HCT116 (cell line): ENCODE measurements at regions not wholly inside any gene's neighbourhood (a gene's known extent, or its start where the extent isn't known, plus 50 kb on each side); places are given as distances from the start of the nearest gene placed in this dataset.

ENCODE experiments used
- ATAC-seq: fragments of 200-7000 bp; cut with Tn5 transposase; 2 replicates; pipeline ENCODE4 v1.9.1; 2020; ENCODE audit warnings: mild to moderate bottlenecking, moderate library complexity
- BruUV-seq: library from RNA; stranded (reverse); fragments of 400-500 nt; replicated peaks from 2 replicates; lab custom pipeline; 2021; lab: Mats Ljungman, UMichigan
- CTCF ChIA-PET: fragments of 300-600 bp; sonication (Branson Sonifier 250); formaldehyde crosslinking; loops from one replicate; lab custom pipeline; 2021; ENCODE audit warnings: antibody characterized with exemption; lab: Charles Lee
- POLR2A ChIA-PET: fragments of 300-600, 350-600 bp; sonication (Branson Sonifier 250); formaldehyde crosslinking; loops from one replicate; lab custom pipeline; 2021; ENCODE audit warnings: antibody characterized with exemption; lab: Charles Lee
- RAD21 ChIA-PET, 2 experiments: fragments of 300-600 bp; sonication (Branson Sonifier 250); formaldehyde crosslinking; loops; one replicate each; lab custom pipeline; 2023; ENCODE audit warnings: low total read pairs in 2 of 2; ENCODE audit not compliant: uncharacterized antibody in 2 of 2, unreplicated experiment in 2 of 2, low non-redundant PET in 1 of 2; lab: Charles Lee
- DNase-seq: peaks from one replicate; pipeline ENCODE4 v3.0.0-alpha.2; 2010; ENCODE audit warnings: low read depth, low spot score
- H2AFZ ChIP-seq: fragments of 200-600 bp; shearing (Covaris generic), sonication (generic); 2 replicates; pipeline ENCODE4 v1.6.1; 2017; ENCODE audit warnings: low read depth, mixed run types, mixed read lengths, antibody characterized with exemption, low read length; ENCODE audit not compliant: poor library complexity, severe bottlenecking
- H3K27ac ChIP-seq: 2 replicates; pipeline ENCODE4 v1.5.1; 2012; ENCODE audit warnings: low read depth, low read length
- H3K27me3 ChIP-seq: fragments of 200-600 bp; sonication (generic); 2 replicates; pipeline ENCODE4 v1.6.1; 2016; ENCODE audit warnings: mixed run types, low read length, mixed read lengths; ENCODE audit not compliant: insufficient read depth
- H3K36me3 ChIP-seq, 2 experiments: fragments of 200-500 bp in 1 of 2; fragments of 200-600 bp in 1 of 2; sonication (Bioruptor generic) in 1 of 2; sonication (generic) in 1 of 2; 2 replicates each; pipeline versions ENCODE4 v1.5.1 to v1.6.1; 2014 to 2016; ENCODE audit warnings: low read length in 2 of 2, inconsistent platforms in 1 of 2, mixed read lengths in 1 of 2, mixed run types in 1 of 2; ENCODE audit not compliant: insufficient read depth in 2 of 2, control insufficient read depth in 1 of 2
- H3K4me1 ChIP-seq, 2 experiments: fragments of 200-600 bp in 1 of 2; sonication (generic) in 1 of 2; 2 replicates each; pipeline versions ENCODE4 v1.5.1 to v1.6.1; 2012 to 2017; ENCODE audit warnings: low read length in 2 of 2, inconsistent platforms in 1 of 2, mild to moderate bottlenecking in 1 of 2, mixed read lengths in 1 of 2, mixed run types in 1 of 2, moderate library complexity in 1 of 2; ENCODE audit not compliant: insufficient read depth in 2 of 2, control insufficient read depth in 1 of 2
- H3K4me2 ChIP-seq: fragments of 200-600 bp; sonication (generic); 2 replicates; pipeline ENCODE4 v1.6.1; 2017; ENCODE audit warnings: mixed run types, low read length, mixed read lengths
- H3K4me3 ChIP-seq, 2 experiments: fragments of 200-600 bp in 1 of 2; sonication (generic) in 1 of 2; replicated peaks in 1 of 2; 2 replicates each; pipeline ENCODE4 v1.5.1; 2011 to 2016; ENCODE audit warnings: low read length in 2 of 2, control low read depth in 1 of 2, low read depth in 1 of 2, mild to moderate bottlenecking in 1 of 2, mixed read lengths in 1 of 2, mixed run types in 1 of 2
- H3K79me2 ChIP-seq: fragments of 200-600 bp; sonication (generic); 2 replicates; pipeline ENCODE4 v1.6.1; 2017; ENCODE audit warnings: mild to moderate bottlenecking, mixed run types, low read length, moderate library complexity, mixed read lengths; ENCODE audit not compliant: insufficient read depth
- H3K9ac ChIP-seq: fragments of 200-600 bp; sonication (generic); 2 replicates; pipeline ENCODE4 v1.6.1; 2016; ENCODE audit warnings: low read length, mixed read lengths
- H3K9me2 ChIP-seq: fragments of 200-600 bp; sonication (generic), shearing (Covaris generic); 2 replicates; pipeline ENCODE4 v1.6.1; 2017; ENCODE audit warnings: mixed run types, mild to moderate bottlenecking, moderate library complexity; ENCODE audit not compliant: insufficient read depth
- H3K9me3 ChIP-seq, 2 experiments: fragments of 200-500 bp in 1 of 2; fragments of 200-600 bp in 1 of 2; sonication (Bioruptor generic) in 1 of 2; sonication (generic) in 1 of 2; 2 replicates each; pipeline ENCODE4 v1.6.1; 2014 to 2017; ENCODE audit warnings: low read length in 2 of 2, mixed read lengths in 2 of 2, inconsistent platforms in 1 of 2, low read depth in 1 of 2, mild to moderate bottlenecking in 1 of 2, mixed run types in 1 of 2, moderate library complexity in 1 of 2; ENCODE audit not compliant: control insufficient read depth in 1 of 2, insufficient read depth in 1 of 2
- H4K20me1 ChIP-seq: fragments of 200-600 bp; sonication (generic), shearing (Covaris generic); 2 replicates; pipeline ENCODE4 v1.6.1; 2017; ENCODE audit warnings: mixed run types, mild to moderate bottlenecking, moderate library complexity; ENCODE audit not compliant: insufficient read depth
- CBX3 ChIP-seq: IDR thresholded peaks from 2 replicates; pipeline ENCODE4 v1.6.1; 2012; ENCODE audit warnings: low read depth
- CEBPB ChIP-seq: IDR thresholded peaks from 2 replicates; pipeline ENCODE4 v1.6.1; 2012; ENCODE audit warnings: low read depth
- EGR1 ChIP-seq: IDR thresholded peaks from 2 replicates; pipeline ENCODE4 v1.6.1; 2012; ENCODE audit warnings: low read depth
- ELF1 ChIP-seq: IDR thresholded peaks from 2 replicates; pipeline ENCODE4 v1.6.1; 2012; ENCODE audit warnings: low read depth, borderline replicate concordance
- EZH2 ChIP-seq: fragments of 200-600 bp; sonication (generic); IDR thresholded peaks from 2 replicates; pipeline ENCODE4 v1.6.1; 2017; ENCODE audit warnings: antibody characterized with exemption, mixed run types
- EZH2phosphoT487 ChIP-seq: fragments of 200-600 bp; IDR thresholded peaks from 2 replicates; pipeline ENCODE4 v1.6.1; 2018; ENCODE audit warnings: antibody characterized with exemption, borderline replicate concordance
- FOSL1 ChIP-seq: IDR thresholded peaks from 2 replicates; pipeline ENCODE4 v1.6.1; 2012; ENCODE audit warnings: low read depth
- POLR2A ChIP-seq: IDR thresholded peaks from 2 replicates; pipeline ENCODE4 v1.7.0; 2011; ENCODE audit warnings: borderline replicate concordance; ENCODE audit not compliant: insufficient read depth, insufficient read length; ENCODE audit errors: extremely low read depth
- POLR2AphosphoS5 ChIP-seq: IDR thresholded peaks from 2 replicates; pipeline ENCODE4 v1.6.1; 2011; ENCODE audit warnings: mild to moderate bottlenecking, low read depth, low read length, moderate library complexity
- SIN3A ChIP-seq: IDR thresholded peaks from 2 replicates; pipeline ENCODE4 v1.6.1; 2012; ENCODE audit warnings: low read depth
- SP1 ChIP-seq: IDR thresholded peaks from 2 replicates; pipeline ENCODE4 v1.6.1; 2012; ENCODE audit warnings: low read depth
- SRF ChIP-seq: IDR thresholded peaks from 2 replicates; pipeline ENCODE4 v1.6.1; 2012; ENCODE audit warnings: low read depth
- YY1 ChIP-seq: IDR thresholded peaks from 2 replicates; pipeline ENCODE4 v1.6.1; 2011; ENCODE audit warnings: low read length, low read depth, moderate library complexity, mild to moderate bottlenecking; ENCODE audit not compliant: insufficient replicate concordance; ENCODE audit errors: extremely low read depth
- ZFX ChIP-seq: fragments of 450-650 bp; IDR thresholded peaks from 2 replicates; pipeline ENCODE4 v1.6.1; 2017
- intact Hi-C: fragments of 100-400 bp; cut with micrococcal nuclease; formaldehyde crosslinking; loops from 2 replicates; pipeline ENCODE4 v1.10.0; 2022
- TF ChIP-seq, protein P1 (sequence below): IDR thresholded peaks from 2 replicates; pipeline ENCODE4 v1.6.1; 2012; ENCODE audit warnings: low read depth
- TF ChIP-seq, protein P2 (sequence below): IDR thresholded peaks from 2 replicates; pipeline ENCODE4 v1.6.1; 2012

DNA sequence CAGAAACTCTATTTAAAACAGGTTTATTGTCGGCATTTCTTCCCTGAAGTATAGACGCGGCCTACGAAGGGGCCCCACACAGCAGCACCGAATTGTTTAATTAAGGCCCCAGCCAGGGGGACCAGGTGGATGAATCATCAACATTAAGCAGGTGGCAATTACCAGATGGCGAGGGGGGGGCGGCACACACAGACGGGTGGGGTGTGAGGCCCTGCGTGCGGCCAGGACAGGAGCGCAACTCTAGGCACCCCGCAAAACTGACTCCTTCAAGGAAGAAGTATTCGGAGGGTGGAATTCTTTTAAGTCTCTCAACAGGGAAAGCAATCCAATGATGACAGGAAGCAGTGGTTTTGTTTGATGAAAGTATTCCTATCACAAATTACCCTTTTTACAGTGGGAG, 830.4 kb downstream of the GALR1 start:
- Histone ChIP-seq H3K79me2 (no peaks in the 10 kb centered on the region), H3K4me2 (no peak overlapping the region), H3K9me3 (peaks cover 10 to 12% of the 10 kb centered on the region in 2 experiments; a peak in 3 of 4 replicates), H2AFZ (no peak overlapping the region), H3K27ac (no peak overlapping the region), H3K4me3 (no peak overlapping the region), H3K36me3 (no peaks in the 10 kb centered on the region), H4K20me1 (no peaks in the 10 kb centered on the region), H3K27me3 (no peaks in the 10 kb centered on the region), H3K4me1 (no peaks in the 10 kb centered on the region), H3K9me2 (no peaks in the 10 kb centered on the region), H3K9ac (no peak overlapping the region)
- ChIA-PET RAD21 (no interaction called here), POLR2A (no interaction called here), CTCF (no interaction called here)
- no peak for DNase-seq
- ATAC-seq, result no peak
- TF ChIP-seq SRF (no peak), EGR1 (no peak), POLR2A (no peak), EZH2 (no peak), SIN3A (no peak)
- TF ChIP-seq, protein P1, sequence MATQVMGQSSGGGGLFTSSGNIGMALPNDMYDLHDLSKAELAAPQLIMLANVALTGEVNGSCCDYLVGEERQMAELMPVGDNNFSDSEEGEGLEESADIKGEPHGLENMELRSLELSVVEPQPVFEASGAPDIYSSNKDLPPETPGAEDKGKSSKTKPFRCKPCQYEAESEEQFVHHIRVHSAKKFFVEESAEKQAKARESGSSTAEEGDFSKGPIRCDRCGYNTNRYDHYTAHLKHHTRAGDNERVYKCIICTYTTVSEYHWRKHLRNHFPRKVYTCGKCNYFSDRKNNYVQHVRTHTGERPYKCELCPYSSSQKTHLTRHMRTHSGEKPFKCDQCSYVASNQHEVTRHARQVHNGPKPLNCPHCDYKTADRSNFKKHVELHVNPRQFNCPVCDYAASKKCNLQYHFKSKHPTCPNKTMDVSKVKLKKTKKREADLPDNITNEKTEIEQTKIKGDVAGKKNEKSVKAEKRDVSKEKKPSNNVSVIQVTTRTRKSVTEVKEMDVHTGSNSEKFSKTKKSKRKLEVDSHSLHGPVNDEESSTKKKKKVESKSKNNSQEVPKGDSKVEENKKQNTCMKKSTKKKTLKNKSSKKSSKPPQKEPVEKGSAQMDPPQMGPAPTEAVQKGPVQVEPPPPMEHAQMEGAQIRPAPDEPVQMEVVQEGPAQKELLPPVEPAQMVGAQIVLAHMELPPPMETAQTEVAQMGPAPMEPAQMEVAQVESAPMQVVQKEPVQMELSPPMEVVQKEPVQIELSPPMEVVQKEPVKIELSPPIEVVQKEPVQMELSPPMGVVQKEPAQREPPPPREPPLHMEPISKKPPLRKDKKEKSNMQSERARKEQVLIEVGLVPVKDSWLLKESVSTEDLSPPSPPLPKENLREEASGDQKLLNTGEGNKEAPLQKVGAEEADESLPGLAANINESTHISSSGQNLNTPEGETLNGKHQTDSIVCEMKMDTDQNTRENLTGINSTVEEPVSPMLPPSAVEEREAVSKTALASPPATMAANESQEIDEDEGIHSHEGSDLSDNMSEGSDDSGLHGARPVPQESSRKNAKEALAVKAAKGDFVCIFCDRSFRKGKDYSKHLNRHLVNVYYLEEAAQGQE, result no peak
- intact Hi-C loops, result no loop called here
- no TSS peak for BruUV-seq

DNA sequence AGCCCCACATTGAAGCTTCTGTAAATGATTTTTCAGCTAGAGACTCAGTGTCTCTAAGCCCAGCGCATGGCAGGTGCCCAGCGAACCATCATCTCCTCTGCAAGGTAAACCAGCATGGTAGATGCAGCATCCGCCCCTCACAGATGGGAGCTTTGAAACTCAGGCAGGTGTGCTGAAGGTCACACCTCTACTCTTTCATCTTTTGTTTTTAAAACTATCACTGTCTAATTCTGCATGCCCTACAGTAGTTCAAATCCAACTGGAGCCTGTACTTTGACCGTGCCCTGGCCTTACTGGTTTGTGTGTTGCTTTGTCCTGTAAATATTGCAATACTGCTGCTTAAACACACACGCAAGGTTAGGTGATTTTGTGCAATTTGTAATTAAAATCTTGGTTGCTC, 831.1 kb downstream of the GALR1 start:
- Histone ChIP-seq H3K4me3 (no peak overlapping the region), H3K9me2 (no peaks in the 10 kb centered on the region), H3K27ac (no peak overlapping the region), H4K20me1 (no peaks in the 10 kb centered on the region), H3K9me3 (peaks cover 10 to 12% of the 10 kb centered on the region in 2 experiments; a peak in 3 of 4 replicates), H3K4me1 (no peaks in the 10 kb centered on the region), H3K9ac (no peak overlapping the region), H2AFZ (no peak overlapping the region), H3K36me3 (no peaks in the 10 kb centered on the region), H3K79me2 (no peaks in the 10 kb centered on the region), H3K27me3 (no peaks in the 10 kb centered on the region), H3K4me2 (no peak overlapping the region)
- intact Hi-C loops, result no loop called here
- ChIA-PET POLR2A (no interaction called here), RAD21 (no interaction called here), CTCF (no interaction called here)
- no TSS peak for BruUV-seq
- DNase-seq (no peak), ATAC-seq (no peak)
- no peak for TF ChIP-seq EGR1
- TF ChIP-seq SRF, result no peak
- TF ChIP-seq ZFX, result no peak
- no peak for TF ChIP-seq POLR2AphosphoS5
- TF ChIP-seq FOSL1, result no peak
- no peak for TF ChIP-seq EZH2phosphoT487
- no peak for TF ChIP-seq ELF1
- TF ChIP-seq, protein P2, sequence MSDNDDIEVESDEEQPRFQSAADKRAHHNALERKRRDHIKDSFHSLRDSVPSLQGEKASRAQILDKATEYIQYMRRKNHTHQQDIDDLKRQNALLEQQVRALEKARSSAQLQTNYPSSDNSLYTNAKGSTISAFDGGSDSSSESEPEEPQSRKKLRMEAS, result no peak
- TF ChIP-seq SIN3A, result no peak
- TF ChIP-seq CEBPB, result no peak
- TF ChIP-seq, protein P1, result no peak
- TF ChIP-seq YY1, result no peak
- no peak for TF ChIP-seq CBX3
- no peak for TF ChIP-seq SP1
